HG03108 (cell line): ENCODE measurements at regions not wholly inside any gene's neighbourhood (a gene's known extent, or its start where the extent isn't known, plus 50 kb on each side); places are given as distances from the start of the nearest gene placed in this dataset.
A peak's percentile ranks its signal among the peaks of the same experiment; 100 is the strongest.
"Not testable (repeated sequence)": the region's sequence is repeated elsewhere in the genome, so short reads cannot be mapped to it uniquely, and the experiment has no call there.

Source experiments
- ATAC-seq: cut with Tn5 transposase; IDR thresholded peaks from one replicate; pipeline ENCODE4 v1.9.1; 2021; ENCODE audit warnings: moderate library complexity; ENCODE audit not compliant: unreplicated experiment

GRCh38 chr10:63901881-63902280 is 380.7 kb downstream of the REEP3 start:
- no peak for ATAC-seq

DNA sequence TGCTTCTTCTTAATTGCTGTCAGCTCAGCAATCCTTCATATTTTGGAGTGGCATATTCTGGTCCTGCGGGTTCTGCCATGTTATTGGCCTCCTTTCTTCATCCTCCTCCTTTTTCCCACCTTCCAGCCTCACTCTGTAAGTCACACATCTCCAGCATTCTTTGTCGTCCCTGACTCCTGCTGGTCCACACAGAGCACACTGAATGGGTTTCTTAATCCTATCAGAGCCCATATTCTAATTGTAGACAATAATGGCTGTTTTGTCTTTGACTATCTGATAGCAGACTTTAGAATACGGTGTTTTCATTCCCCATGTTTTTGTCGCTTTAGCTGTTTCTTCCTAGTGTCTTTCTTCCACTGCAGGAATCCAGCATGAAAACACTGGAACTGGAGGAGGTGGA is 389.6 kb downstream of the REEP3 start:
- no peak for ATAC-seq

DNA sequence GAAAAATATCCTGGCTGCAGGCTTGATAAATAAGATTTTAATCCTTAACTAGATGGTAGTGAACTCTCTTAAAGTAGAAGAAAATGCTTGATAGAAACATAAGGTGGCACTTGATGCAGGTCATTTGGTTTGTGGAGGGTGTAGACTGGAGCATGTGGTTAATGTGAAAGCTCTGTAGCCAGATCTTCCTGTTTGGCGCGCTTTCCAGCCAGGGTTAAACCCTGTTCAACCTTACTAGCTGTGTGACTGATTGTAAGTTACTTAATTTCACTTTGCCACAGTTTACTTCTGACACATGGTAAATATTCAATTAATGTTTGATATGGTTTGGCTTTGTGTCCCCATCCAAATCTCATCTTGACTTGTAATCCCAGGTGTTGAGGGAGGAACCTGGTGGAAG is 394.0 kb downstream of the REEP3 start:
- ATAC-seq: no peak

GRCh38 chr10:63917363-63917762 is 396.2 kb downstream of the REEP3 start:
- no peak for ATAC-seq

GRCh38 chr10:63919575-63920279 is 398.5 kb downstream of the REEP3 start:
- no peak for ATAC-seq

DNA sequence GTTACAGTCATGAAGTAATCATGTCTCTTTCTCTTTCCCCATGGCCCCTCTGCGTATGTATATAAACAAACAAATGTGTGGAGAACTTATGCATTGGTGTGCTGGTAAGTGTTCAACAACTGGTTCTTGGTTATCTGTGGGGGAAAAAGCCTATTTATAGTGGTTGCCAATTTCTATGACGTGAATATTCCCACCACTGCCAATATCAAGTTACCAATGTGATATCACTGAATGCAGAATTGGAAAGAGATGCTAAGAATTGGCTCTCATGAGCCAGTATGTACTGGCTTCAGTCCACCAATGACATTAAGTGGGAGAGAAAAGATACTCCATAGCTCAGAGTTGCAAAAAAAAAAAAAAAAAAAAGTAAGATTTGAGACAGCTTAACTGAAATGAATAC is 399.7 kb downstream of the REEP3 start:
- no peak for ATAC-seq

GRCh38 chr10:63921908-63922467 is 400.8 kb downstream of the REEP3 start:
- ATAC-seq: no peak

GRCh38 chr10:63922468-63923284 is 401.5 kb downstream of the REEP3 start:
- ATAC-seq: no peak

DNA sequence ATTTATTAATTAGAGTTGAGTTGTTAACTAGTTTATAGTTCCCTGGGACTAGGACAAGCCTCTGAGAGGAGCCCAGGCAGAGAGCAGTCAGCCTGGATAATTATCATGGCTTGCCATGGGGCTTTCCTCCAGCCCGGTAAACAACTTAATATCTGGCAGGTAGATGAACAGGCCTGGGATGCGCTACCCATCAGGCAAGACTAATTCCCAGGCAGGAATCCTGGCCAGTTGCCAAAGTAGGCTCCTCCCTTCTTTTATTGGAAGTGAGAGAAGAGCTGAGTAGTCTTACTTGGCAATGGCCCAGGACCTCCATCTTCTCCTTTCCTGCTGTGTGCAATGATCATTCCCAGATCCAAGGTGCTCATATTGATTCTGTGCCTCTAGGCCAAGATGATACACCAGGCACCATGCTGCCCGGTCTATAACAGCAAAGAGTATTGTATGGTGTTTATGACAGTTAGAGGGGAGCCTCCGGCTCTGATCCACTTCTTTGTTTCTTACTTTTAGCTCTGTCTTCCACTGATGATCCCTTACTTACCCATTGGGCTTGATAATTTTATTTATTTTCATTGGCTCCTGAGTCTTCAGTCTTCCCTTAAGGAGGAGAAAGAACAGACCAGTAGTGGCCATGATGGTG is 408.7 kb downstream of the REEP3 start:
- ATAC-seq: no peak

- ATAC-seq: no peak
Measured at GRCh38 chr10:63930584-63930983, 409.4 kb downstream of the REEP3 start.

- no peak for ATAC-seq
Measured at GRCh38 chr10:63935705-63936104, 414.5 kb downstream of the REEP3 start.

DNA sequence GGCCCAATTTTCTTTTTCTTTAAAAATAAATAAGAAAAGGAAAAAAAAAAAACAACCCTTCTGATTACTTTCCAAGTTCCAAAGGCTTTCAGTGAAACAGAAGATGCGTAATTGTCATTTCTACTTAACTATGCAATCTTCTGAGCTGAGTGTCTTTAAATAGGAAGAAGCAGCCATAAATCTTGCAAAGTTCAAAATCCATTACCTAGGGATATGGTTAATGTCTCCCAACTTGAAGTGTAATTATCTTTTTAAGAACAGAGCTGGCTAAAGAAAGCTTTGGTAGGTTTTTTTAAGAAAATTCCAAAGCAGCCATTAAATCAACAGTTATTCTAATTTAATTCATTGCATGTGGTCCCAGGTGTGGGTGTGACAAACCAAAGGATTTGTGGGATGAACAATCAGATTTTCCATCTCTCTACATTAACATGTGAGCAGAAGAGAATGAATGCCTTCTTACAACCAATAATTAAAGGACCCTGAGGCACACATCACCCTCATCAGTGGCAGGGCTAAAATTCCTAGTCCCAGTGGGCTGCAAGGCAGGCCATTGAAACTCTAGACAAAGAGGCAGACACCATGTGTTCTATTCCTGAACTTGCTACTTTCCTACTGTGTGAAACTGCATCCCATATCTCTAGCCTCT is 419.2 kb downstream of the REEP3 start:
- ATAC-seq: no peak

DNA sequence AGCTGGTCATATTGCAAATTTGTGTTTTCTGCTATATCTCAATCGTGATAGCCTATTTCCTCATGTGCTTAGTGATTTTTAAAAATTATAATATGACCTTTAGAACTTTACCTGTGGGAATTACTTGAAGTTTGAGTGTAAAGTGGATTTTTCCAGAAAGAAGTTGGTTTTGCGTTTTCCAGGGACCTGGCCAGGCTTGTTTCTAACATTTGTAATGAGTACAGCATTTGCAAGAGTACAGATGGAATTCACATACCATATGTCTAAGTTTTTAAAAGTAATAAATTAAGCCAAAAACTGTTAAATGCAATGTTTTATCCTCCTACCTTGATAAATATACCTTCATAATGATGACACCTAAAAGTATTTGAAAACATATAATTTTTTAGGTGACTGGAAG is 443.2 kb downstream of the REEP3 start:
- no peak for ATAC-seq

DNA sequence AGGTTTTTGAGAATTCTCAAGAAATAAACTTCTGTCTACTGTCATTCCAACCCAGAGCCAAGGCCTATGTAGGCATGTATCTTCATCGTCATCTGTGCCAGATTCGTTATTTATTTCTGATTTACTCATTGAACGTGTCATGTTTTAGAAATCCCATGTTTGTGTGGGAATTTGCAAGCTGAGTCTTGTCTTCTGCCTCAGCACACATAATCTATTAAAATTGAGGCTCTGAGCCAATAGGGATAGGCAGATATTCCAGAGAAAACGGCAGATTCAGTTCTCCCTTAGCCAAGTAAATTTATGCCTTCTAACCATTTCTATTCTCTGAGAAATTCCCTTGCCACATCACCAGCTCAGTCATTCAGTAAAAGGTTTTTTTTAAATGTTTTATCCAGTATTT is 444.6 kb downstream of the REEP3 start:
- ATAC-seq: no peak

- ATAC-seq: no peak
Measured at GRCh38 chr10:63972949-63973827, 452.0 kb downstream of the REEP3 start.

- peak; percentile 77 for ATAC-seq
Measured at GRCh38 chr10:63976538-63976937, 455.3 kb downstream of the REEP3 start.

- no peak for ATAC-seq
Measured at GRCh38 chr10:63977329-63977923, 456.2 kb downstream of the REEP3 start.

DNA sequence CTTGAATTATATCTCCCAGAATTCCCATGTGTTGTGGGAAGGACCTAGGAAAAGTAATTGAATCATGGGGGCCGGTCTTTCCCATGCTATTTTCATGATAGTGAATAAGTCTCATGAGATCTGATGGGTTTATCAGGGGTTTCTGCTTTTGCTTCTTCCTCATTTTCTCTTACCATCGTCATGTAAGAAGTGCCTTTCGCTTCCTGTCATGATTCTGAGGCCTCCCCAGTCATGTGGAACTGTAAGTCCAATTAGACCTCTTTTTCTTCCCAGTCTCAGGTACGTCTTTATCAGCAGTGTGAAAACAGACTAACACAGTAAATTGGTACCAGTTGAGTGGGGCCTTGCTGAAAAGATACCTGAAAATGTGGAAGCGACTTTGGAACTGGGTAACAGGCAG is 459.7 kb downstream of the REEP3 start:
- not testable (repeated sequence) for ATAC-seq

DNA sequence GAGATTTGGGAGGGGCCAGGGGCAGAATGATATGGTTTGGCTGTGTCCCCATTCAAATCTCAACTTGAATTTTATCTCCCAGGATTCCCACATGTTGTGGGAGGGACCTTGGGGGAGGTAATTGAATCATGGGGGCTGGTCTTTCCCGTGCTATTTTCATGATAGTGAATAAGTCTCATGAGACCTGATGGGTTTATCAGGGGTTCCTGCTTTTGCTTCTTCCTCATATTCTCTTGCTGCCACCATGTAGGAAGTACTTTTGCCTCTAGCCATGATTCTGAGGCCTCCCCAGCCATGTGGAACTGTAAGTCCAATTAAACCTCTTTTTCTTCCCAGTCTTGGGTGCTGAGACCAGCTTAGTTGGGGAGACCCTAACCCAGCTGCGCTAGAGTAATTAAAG is 462.9 kb downstream of the REEP3 start:
- not testable (repeated sequence) for ATAC-seq

- ATAC-seq: no peak
Measured at GRCh38 chr10:63986536-63986935, 465.3 kb downstream of the REEP3 start.
